ENCODE measurements at regions not wholly inside any gene's neighbourhood (a gene's known extent, or its start where the extent isn't known, plus 50 kb on each side); places are given as distances from the start of the nearest gene placed in this dataset.

DNA sequence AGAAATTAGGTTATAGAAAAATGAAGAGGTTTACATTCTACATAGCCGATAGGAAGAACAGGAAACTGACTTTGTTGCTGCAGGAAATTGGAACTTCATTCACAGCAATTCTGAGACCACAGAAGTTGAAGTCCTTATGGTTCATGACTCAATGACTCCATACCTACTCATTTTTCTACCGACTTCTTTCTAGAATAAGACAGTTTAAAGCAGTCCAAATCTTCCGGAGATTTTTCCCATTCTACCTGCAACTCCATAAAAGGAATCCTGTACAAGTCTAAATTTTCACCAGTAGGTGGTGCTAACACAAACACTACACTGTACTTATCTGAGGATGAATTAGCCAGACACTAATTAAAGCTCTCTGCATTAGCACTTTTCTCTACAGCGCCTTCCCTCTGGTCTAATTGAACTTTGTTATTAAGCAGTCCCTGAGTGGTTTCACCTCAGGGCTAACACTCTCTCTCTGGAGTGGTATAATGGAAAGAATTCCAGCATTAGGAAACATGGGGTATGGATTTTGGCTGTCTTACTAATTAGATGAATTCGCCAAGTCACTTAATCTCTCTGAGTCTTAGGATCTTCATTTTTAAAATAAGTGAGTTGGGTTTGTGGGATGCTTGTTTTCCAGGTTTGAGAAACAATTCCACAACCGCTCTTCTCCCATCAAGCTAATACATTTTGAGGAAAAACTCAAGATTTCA is 167.9 kb downstream of the SMIM20 start:
- no peak overlapping the region for H3K27ac ChIP-seq (ENCODE audit: low read depth, low read length)
- H3K4me3 ChIP-seq (ENCODE audit: extremely low read depth in 1 of 4, insufficient read depth in 2 of 4, low read depth in 3 of 4, low read length in 4 of 4): no peak overlapping the region
- DNase-seq (ENCODE audit: low read depth in 1 of 2, low spot score in 2 of 2): no peak
- H3K4me2 ChIP-seq (ENCODE audit: insufficient read depth in 1 of 2, low read depth in 2 of 2, low read length in 2 of 2): no peak overlapping the region
- H3K9ac ChIP-seq (replicated peaks in 1 of 4; ENCODE audit: extremely low read depth in 1 of 4, low read depth in 3 of 4, low read length in 3 of 4): no peak overlapping the region
- H3K56ac ChIP-seq (replicated peaks; ENCODE audit: insufficient read length, low read depth, low read length): no peak overlapping the region
- H2AFZ ChIP-seq (ENCODE audit: low read length): no peak overlapping the region
- H2AK5ac ChIP-seq (ENCODE audit: low read depth, low read length): no peak overlapping the region
- H2BK15ac ChIP-seq (ENCODE audit: low read length): no peak overlapping the region
- no peak overlapping the region for H3K4ac ChIP-seq (replicated peaks; ENCODE audit: insufficient read length, low read depth, low read length)
- TF ChIP-seq, protein P1, sequence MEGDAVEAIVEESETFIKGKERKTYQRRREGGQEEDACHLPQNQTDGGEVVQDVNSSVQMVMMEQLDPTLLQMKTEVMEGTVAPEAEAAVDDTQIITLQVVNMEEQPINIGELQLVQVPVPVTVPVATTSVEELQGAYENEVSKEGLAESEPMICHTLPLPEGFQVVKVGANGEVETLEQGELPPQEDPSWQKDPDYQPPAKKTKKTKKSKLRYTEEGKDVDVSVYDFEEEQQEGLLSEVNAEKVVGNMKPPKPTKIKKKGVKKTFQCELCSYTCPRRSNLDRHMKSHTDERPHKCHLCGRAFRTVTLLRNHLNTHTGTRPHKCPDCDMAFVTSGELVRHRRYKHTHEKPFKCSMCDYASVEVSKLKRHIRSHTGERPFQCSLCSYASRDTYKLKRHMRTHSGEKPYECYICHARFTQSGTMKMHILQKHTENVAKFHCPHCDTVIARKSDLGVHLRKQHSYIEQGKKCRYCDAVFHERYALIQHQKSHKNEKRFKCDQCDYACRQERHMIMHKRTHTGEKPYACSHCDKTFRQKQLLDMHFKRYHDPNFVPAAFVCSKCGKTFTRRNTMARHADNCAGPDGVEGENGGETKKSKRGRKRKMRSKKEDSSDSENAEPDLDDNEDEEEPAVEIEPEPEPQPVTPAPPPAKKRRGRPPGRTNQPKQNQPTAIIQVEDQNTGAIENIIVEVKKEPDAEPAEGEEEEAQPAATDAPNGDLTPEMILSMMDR (IDR thresholded peaks at IDR 0.05; ENCODE audit: control extremely low read depth in 1 of 3, insufficient read depth in 1 of 3, low read depth in 1 of 3, low read length in 3 of 3): peak in 2 of 3 experiments; percentile 39 to 67; a peak in 2 of 4 replicates
- no peak for TF ChIP-seq JUN (IDR thresholded peaks at IDR 0.05; ENCODE audit: low read depth, low read length)
- TF ChIP-seq, protein P2, sequence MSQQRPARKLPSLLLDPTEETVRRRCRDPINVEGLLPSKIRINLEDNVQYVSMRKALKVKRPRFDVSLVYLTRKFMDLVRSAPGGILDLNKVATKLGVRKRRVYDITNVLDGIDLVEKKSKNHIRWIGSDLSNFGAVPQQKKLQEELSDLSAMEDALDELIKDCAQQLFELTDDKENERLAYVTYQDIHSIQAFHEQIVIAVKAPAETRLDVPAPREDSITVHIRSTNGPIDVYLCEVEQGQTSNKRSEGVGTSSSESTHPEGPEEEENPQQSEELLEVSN (IDR thresholded peaks at IDR 0.05): no peak
- peak; percentile 68 to 70 for TF ChIP-seq RAD21 (IDR thresholded peaks at IDR 0.05 in 1 of 2, conservative IDR thresholded peaks at IDR 0.05 in 1 of 2; ENCODE audit: low read depth in 2 of 2, low read length in 2 of 2)
- no peak for TF ChIP-seq TAF1 (IDR thresholded peaks at IDR 0.05; ENCODE audit: low read depth, low read length)
- no peaks in the 10 kb centered on the region for H3K27me3 ChIP-seq (replicated peaks in 1 of 4; ENCODE audit: control insufficient read depth in 3 of 4, extremely low read depth in 1 of 4, insufficient read depth in 3 of 4, low read length in 3 of 4)
- H3K36me3 ChIP-seq (ENCODE audit: control insufficient read depth in 2 of 4, insufficient read depth in 4 of 4, low read length in 3 of 4): no peaks in the 10 kb centered on the region
- H4K91ac ChIP-seq (replicated peaks; ENCODE audit: insufficient read length, low read length): no peak overlapping the region
- no peak overlapping the region for H2BK12ac ChIP-seq (ENCODE audit: low read depth, low read length)
- no peak overlapping the region for H2BK20ac ChIP-seq (ENCODE audit: low read length)
- H2BK5ac ChIP-seq (ENCODE audit: low read depth, low read length): no peak overlapping the region
- no peak overlapping the region for H4K5ac ChIP-seq (ENCODE audit: insufficient read length, low read depth, low read length)
- no peaks in the 10 kb centered on the region for H3K79me1 ChIP-seq (ENCODE audit: low read depth, low read length)
- H3K9me3 ChIP-seq (ENCODE audit: insufficient read depth in 2 of 2, low read depth in 1 of 2, low read length in 1 of 2): no peaks in the 10 kb centered on the region
- no peaks in the 10 kb centered on the region for H3K23me2 ChIP-seq (ENCODE audit: low read depth, low read length)
- WGBS, 2 experiments (ENCODE audit: extremely low coverage in 1 of 2, insufficient coverage in 1 of 2, insufficient read length in 1 of 2, insufficient replicate concordance in 2 of 2, low coverage in 1 of 2, low lambda C conversion rate in 2 of 2, missing lambda C conversion rate in 1 of 2): 72% methylated on average over 6 of the region's 6 CpGs; no CpG with 5 or more reads in 1 of the 2 experiments
- POLR2A ChIA-PET (ENCODE audit: partially characterized antibody): interaction anchor here (1.7 kb wide), 1 partner anchor 52 kb away, joined by 4 read pairs; no protein-coding TSS in a partner anchor
- H3K14ac ChIP-seq (ENCODE audit: insufficient read length): no peak overlapping the region
- CTCF ChIA-PET (ENCODE audit: partially characterized antibody): interaction anchor here (0.5 to 5.4 kb wide), 45 partner anchors 9 to 1546 kb away, joined by 3 to 54 read pairs (median 5); no protein-coding TSS in a partner anchor
- H4K8ac ChIP-seq (ENCODE audit: extremely low read depth, insufficient read depth, low read length): no peak overlapping the region
- no peaks in the 10 kb centered on the region for H4K20me1 ChIP-seq (replicated peaks in 1 of 2; ENCODE audit: control insufficient read depth in 1 of 2, insufficient read depth in 2 of 2, low read length in 2 of 2)
- H3K4me1 ChIP-seq (replicated peaks in 1 of 4; ENCODE audit: control insufficient read depth in 3 of 4, insufficient read depth in 4 of 4, low read length in 3 of 4): peaks cover 0 to 4% (median 0%) of the 10 kb centered on the region in 4 experiments; a peak in 2 of 7 replicates
- H3K23ac ChIP-seq (ENCODE audit: insufficient read length): no peak overlapping the region
- no peak overlapping the region for H2BK120ac ChIP-seq (replicated peaks; ENCODE audit: low read depth, low read length)
- H3K79me2 ChIP-seq (ENCODE audit: control insufficient read depth in 1 of 2, insufficient read depth in 2 of 2, low read length in 2 of 2): no peaks in the 10 kb centered on the region
- peak; percentile 77 for FAIRE-seq
- no peak overlapping the region for H3K18ac ChIP-seq (ENCODE audit: extremely low read depth, low read length)

All from H1 (cell line).